GM10266 (cell line): ENCODE measurements at regions not wholly inside any gene's neighbourhood (a gene's known extent, or its start where the extent isn't known, plus 50 kb on each side); places are given as distances from the start of the nearest gene placed in this dataset.
A peak's percentile ranks its signal among the peaks of the same experiment; 100 is the strongest.

Source experiments
- DNase-seq: peaks from one replicate; pipeline ENCODE4 v3.0.0; 2012; ENCODE audit errors: extremely low spot score
- TF ChIP-seq, protein P1 (sequence below): IDR thresholded peaks from 2 replicates; pipeline ENCODE4 v1.5.1; 2012; ENCODE audit warnings: mild to moderate bottlenecking, low read depth; ENCODE audit not compliant: control insufficient read depth, insufficient read depth; ENCODE audit errors: missing control alignments

DNA sequence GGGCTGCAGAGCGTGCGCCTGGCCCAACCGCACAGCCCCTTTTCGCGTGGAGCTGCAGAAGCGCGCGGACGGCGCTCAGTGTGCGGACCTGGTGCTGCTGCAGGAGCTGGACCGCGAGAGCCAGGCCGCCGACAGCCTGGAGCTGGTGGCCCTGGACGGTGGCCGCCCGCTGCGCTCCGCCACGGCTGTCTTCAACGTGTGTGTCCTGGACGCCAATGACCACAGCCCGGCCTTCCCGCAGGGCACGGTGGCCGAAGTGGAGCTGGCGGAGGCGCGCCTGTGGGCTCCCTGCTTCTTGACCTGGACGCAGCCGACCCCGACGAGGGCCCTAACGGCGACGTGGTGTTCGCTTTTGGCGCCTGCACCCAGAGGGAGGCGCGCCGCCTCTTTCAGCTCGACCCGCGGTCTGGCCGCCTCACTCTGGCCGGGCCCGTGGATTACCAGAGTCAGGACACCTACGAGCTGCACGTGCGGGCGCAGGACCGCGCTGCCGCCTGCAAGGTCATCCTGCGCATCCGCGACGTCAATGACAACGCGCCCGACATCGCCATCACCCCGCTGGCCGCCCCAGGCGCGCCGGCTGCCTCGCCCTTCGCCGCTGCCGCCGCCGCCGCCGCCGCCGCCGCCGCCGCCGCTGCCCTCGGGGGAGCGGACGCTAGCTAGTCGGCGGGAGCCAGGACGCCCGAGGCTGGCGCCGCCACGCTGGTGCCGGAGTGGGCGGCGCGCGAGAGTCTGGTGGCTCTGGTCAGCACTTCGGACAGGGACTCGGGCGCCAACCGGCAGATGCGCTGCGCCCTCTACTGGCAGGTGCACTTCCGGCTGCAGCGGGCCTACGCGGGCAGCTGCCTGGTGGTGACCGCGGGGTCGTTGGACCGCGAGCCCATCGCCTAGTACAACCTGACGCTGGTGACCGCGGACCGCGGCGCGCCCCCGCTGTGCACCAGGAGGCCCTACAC lies 172.2 kb downstream of the OLFM4 start:
- no peak for DNase-seq
- TF ChIP-seq, protein P1, sequence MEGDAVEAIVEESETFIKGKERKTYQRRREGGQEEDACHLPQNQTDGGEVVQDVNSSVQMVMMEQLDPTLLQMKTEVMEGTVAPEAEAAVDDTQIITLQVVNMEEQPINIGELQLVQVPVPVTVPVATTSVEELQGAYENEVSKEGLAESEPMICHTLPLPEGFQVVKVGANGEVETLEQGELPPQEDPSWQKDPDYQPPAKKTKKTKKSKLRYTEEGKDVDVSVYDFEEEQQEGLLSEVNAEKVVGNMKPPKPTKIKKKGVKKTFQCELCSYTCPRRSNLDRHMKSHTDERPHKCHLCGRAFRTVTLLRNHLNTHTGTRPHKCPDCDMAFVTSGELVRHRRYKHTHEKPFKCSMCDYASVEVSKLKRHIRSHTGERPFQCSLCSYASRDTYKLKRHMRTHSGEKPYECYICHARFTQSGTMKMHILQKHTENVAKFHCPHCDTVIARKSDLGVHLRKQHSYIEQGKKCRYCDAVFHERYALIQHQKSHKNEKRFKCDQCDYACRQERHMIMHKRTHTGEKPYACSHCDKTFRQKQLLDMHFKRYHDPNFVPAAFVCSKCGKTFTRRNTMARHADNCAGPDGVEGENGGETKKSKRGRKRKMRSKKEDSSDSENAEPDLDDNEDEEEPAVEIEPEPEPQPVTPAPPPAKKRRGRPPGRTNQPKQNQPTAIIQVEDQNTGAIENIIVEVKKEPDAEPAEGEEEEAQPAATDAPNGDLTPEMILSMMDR: peak; percentile 30

DNA sequence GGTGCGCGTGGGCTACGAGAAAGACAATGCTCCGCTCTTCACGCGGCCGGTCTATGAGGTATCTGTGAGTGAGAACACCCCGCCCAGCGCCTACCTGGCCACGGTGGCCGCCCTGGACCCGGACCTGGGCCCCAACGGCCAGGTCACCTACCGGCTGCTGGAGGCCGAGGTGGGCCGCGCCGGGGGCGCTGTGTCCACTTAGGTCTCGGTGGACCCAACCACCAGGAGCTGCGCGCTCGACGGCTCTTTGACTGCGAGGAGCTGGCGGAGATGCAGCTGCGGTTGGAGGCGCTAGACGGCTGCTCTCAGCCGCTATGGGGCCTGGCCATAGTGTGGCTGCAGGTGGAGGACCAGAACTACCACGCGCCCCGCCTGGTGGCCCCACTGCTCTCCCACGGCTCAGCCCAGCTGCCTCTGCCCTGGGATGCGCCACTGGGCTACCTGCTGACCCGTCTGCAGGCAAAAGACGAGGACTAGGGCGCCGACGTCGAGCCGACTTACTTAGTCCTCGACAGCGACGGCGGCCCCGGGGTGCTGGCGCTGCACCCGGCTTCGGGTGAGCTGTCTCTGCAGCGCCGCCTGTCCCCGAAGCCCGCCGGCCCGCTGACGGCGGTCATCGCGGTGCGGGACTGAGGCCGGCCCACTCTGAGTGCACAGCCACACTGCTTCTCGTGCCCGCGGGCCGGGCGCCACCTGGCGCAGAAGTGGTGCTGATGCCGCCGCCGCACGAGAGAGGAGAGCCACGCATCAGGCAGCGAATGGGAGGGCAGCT lies 173.0 kb downstream of the OLFM4 start:
- DNase-seq: no peak
- TF ChIP-seq, protein P1: no peak

DNA sequence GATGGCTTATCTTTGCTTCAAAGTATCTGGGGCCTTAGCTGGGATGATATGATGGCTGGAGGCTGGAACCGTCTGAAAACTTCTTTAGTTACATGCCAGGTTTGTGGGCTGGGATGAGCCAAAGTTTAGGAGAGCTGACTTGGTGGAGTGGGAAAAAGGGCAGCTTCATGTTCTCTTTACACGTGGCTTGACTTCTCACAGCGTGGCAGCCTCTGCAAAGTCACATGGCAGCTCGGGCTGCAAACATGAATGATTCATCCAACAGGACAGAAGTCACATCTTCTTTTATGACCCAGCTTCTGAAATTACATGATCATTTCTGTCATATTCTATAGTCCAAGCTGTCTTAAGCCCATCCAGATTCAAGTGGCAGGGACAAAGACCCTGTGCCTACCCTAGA lies 176.0 kb downstream of the OLFM4 start:
- TF ChIP-seq, protein P1: no peak
- no peak for DNase-seq

DNA sequence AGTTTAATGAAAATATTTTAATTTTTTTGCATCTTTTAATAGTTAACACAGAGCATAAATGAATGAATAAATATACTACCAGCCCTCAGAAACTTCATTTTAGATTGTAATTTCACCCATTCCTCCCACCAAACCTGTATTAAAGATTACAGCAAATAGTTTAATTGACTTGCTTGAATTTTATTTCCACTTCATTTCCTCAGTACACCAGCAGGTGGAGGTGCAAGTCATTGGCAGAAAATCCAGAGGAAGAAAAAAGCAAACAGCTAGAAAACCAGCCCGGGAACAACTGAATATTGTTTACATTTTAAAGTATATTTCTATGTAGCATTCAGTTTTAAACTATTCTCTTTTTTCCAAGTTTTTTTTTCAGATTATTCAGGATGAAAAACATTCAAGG lies 177.8 kb downstream of the OLFM4 start:
- TF ChIP-seq, protein P1: peak; percentile 12
- no peak for DNase-seq

DNA sequence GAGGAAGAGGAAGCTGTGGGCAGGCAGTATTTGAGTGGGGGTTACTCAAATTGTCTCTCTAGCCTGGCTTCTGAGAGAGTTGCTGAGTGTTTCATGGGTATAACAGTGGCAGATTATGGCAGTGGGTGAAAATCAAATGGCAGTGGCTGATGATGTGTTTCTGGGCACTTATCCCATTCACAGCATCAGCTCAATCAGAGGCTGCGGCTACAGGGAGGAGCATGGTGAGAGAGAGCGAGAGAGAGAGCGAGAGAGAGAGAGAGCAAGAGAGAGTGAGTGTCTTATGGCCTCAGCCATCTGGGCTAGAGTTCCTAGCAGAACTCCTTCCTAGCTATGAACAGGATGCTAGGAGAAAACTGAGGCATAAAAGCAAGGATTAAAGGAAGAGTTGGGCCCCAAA lies 178.9 kb downstream of the OLFM4 start:
- TF ChIP-seq, protein P1: no peak
- DNase-seq: no peak

DNA sequence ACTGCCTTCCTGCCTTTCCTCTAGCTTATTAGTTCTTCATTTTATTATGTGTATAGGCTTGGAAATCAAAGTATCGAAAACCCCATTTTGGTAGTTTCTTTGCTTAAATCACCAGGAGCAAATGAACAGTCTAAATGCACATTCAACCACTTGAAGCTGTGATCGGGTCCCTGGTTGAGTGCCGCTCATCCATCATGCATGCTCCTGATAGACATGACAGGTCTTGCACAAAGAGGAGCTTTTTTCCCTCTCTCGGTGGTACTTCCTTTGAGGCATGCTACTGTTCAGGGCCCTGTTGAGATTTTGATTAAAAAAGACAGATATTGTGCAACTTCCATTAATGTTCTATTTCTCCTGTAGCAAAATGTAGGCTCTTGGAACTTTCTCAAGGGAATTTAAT lies 185.8 kb downstream of the OLFM4 start:
- TF ChIP-seq, protein P1: no peak
- no peak for DNase-seq
